Fibroblast of lung (primary cell): ENCODE measurements at regions not wholly inside any gene's neighbourhood (a gene's known extent, or its start where the extent isn't known, plus 50 kb on each side); places are given as distances from the start of the nearest gene placed in this dataset.

ENCODE experiments used
- DNase-seq, 2 donors: peaks; one replicate each; pipeline versions ENCODE4 v3.0.0 to v3.0.0-alpha.2; 2010; ENCODE audit warnings: low read depth in 2 of 2
- H2AFZ ChIP-seq: 2 replicates; pipeline ENCODE4 v1.5.1; 2012; ENCODE audit warnings: low read length, control low read depth, inconsistent platforms
- H3K27ac ChIP-seq: 2 replicates; pipeline ENCODE4 v1.5.1; 2011; ENCODE audit warnings: low read length, control low read depth; ENCODE audit not compliant: insufficient read depth
- H3K27me3 ChIP-seq: 2 replicates; pipeline ENCODE4 v1.5.1; 2011; ENCODE audit warnings: mild to moderate bottlenecking, low read length; ENCODE audit not compliant: control insufficient read depth, insufficient read depth
- H3K36me3 ChIP-seq: 2 replicates; pipeline ENCODE4 v1.5.1; 2011; ENCODE audit warnings: low read length; ENCODE audit not compliant: control insufficient read depth, insufficient read depth
- H3K4me1 ChIP-seq: 2 replicates; pipeline ENCODE4 v1.5.1; 2011; ENCODE audit warnings: low read length; ENCODE audit not compliant: control insufficient read depth, insufficient read depth; ENCODE audit errors: extremely low read depth
- H3K4me2 ChIP-seq: 2 replicates; pipeline ENCODE4 v1.5.1; 2011; ENCODE audit warnings: low read length, control low read depth; ENCODE audit not compliant: insufficient read depth; ENCODE audit errors: extremely low read depth
- H3K4me3 ChIP-seq, 4 experiments: fragments of 200-600 bp in 1 of 4; sonication (generic) in 1 of 4; replicated peaks in 1 of 4; 2 replicates each; pipeline ENCODE4 v1.5.1; 2011 to 2016; ENCODE audit warnings: low read length in 4 of 4, low read depth in 3 of 4, mild to moderate bottlenecking in 3 of 4, control low read depth in 2 of 4, inconsistent platforms in 1 of 4, mixed read lengths in 1 of 4; ENCODE audit not compliant: insufficient read depth in 1 of 4; ENCODE audit errors: control extremely low read depth in 1 of 4
- H3K79me2 ChIP-seq: 2 replicates; pipeline ENCODE4 v1.5.1; 2012; ENCODE audit warnings: mild to moderate bottlenecking, low read length, inconsistent platforms; ENCODE audit not compliant: control insufficient read depth, insufficient read depth
- H3K9ac ChIP-seq: 2 replicates; pipeline ENCODE4 v1.5.1; 2011; ENCODE audit warnings: mild to moderate bottlenecking, low read length, control low read depth; ENCODE audit not compliant: insufficient read depth
- H3K9me3 ChIP-seq: 2 replicates; pipeline ENCODE4 v1.5.1; 2012; ENCODE audit warnings: low read depth, low read length; ENCODE audit not compliant: control insufficient read depth, insufficient read depth
- H4K20me1 ChIP-seq: 2 replicates; pipeline ENCODE4 v1.5.1; 2011; ENCODE audit warnings: low read length; ENCODE audit not compliant: control insufficient read depth, insufficient read depth; ENCODE audit errors: extremely low read depth
- CTCF ChIP-seq, 2 donors: IDR thresholded peaks in 1 of 2; conservative IDR thresholded peaks in 1 of 2; 1 replicate in 1 of 2; 2 replicates in 1 of 2; pipeline ENCODE4 v1.5.1; 2011 to 2012; ENCODE audit warnings: low read length in 2 of 2, control low read depth in 1 of 2, inconsistent platforms in 1 of 2, low read depth in 1 of 2, mild to moderate bottlenecking in 1 of 2
- EZH2 ChIP-seq: IDR thresholded peaks from 2 replicates; pipeline ENCODE4 v1.5.1; 2012; ENCODE audit warnings: low read length, control low read depth, mild to moderate bottlenecking; ENCODE audit errors: missing control alignments

GRCh38 chr10:120387326-120387725, 69.7 kb upstream of the PLPP4 start:
- Histone ChIP-seq H3K27me3 (no peaks in the 10 kb centered on the region), H4K20me1 (no peaks in the 10 kb centered on the region), H3K9ac (no peak overlapping the region), H3K4me1 (no peaks in the 10 kb centered on the region), H2AFZ (no peak overlapping the region), H3K9me3 (no peaks in the 10 kb centered on the region), H3K4me2 (no peak overlapping the region), H3K27ac (no peak overlapping the region), H3K36me3 (no peaks in the 10 kb centered on the region), H3K79me2 (no peaks in the 10 kb centered on the region), H3K4me3 (no peak overlapping the region)
- TF ChIP-seq EZH2 (no peak), CTCF (conservative IDR thresholded peaks at IDR 0.05 in 1 of 2, IDR thresholded peaks at IDR 0.05 in 1 of 2; ENCODE audit: low read depth in 1 of 2, low read length in 2 of 2) (no peak)
- DNase-seq: peak in 1 of 2 donors; percentile 91

GRCh38 chr10:120392245-120392644, 64.8 kb upstream of the PLPP4 start:
- no peaks in the 10 kb centered on the region for H3K27me3 ChIP-seq
- peak in 1 of 2 donors; percentile 80 for DNase-seq

GRCh38 chr10:120392671-120393079, 64.4 kb upstream of the PLPP4 start:
- no peak overlapping the region for H3K4me3 ChIP-seq
- no peaks in the 10 kb centered on the region for H3K36me3 ChIP-seq
- H2AFZ ChIP-seq: no peak overlapping the region
- TF ChIP-seq CTCF (conservative IDR thresholded peaks at IDR 0.05 in 1 of 2, IDR thresholded peaks at IDR 0.05 in 1 of 2; ENCODE audit: low read depth in 1 of 2, low read length in 2 of 2): no peak
- TF ChIP-seq EZH2: no peak
- H3K79me2 ChIP-seq: no peaks in the 10 kb centered on the region
- DNase-seq: no peak
- no peaks in the 10 kb centered on the region for H3K9me3 ChIP-seq
- no peaks in the 10 kb centered on the region for H3K27me3 ChIP-seq
- no peak overlapping the region for H3K9ac ChIP-seq
- no peaks in the 10 kb centered on the region for H3K4me1 ChIP-seq
- H3K4me2 ChIP-seq: no peak overlapping the region
- no peaks in the 10 kb centered on the region for H4K20me1 ChIP-seq
- no peak overlapping the region for H3K27ac ChIP-seq

More at GRCh38 chr10:120392245-120392644, 64.8 kb upstream of the PLPP4 start:
- Histone ChIP-seq H4K20me1 (no peaks in the 10 kb centered on the region), H3K36me3 (no peaks in the 10 kb centered on the region), H3K4me2 (no peak overlapping the region), H3K79me2 (no peaks in the 10 kb centered on the region), H3K4me3 (no peak overlapping the region), H3K4me1 (no peaks in the 10 kb centered on the region), H2AFZ (no peak overlapping the region), H3K9ac (no peak overlapping the region), H3K9me3 (no peaks in the 10 kb centered on the region), H3K27ac (no peak overlapping the region)
- TF ChIP-seq EZH2: no peak
- no peak for TF ChIP-seq CTCF (conservative IDR thresholded peaks at IDR 0.05 in 1 of 2, IDR thresholded peaks at IDR 0.05 in 1 of 2; ENCODE audit: low read depth in 1 of 2, low read length in 2 of 2)
